Heart left ventricle (tissue), 13 donors: ENCODE measurements at regions not wholly inside any gene's neighbourhood (a gene's known extent, or its start where the extent isn't known, plus 50 kb on each side); places are given as distances from the start of the nearest gene placed in this dataset.

Source experiments
- CTCF ChIP-seq, 12 donors: fragments of 200-600 bp; sonication (generic) in 4 of 12; IDR thresholded peaks; one replicate each; pipeline versions ENCODE4 v1.5.0 to v1.8.0; 2018 to 2022; ENCODE audit warnings: antibody characterized with exemption in 12 of 12, mild to moderate bottlenecking in 5 of 12
- POLR2A ChIP-seq, 2 donors: fragments of 450-650 bp; IDR thresholded peaks; one replicate each; pipeline ENCODE4 v1.6.1; 2017; ENCODE audit warnings: antibody characterized with exemption in 2 of 2, mild to moderate bottlenecking in 2 of 2, moderate library complexity in 2 of 2
- donor health status: ischemic (EF 13 %, LVEDD 7.1; RV severe dilation, severe dysfunction).
- donor health status: DM: no; HTN: yes; CAD: no.
- donor health status: DM: no; HTN: no; CAD: no.
- donor health status: ischemic (EF 25% LVEDD 6.9; RV normal size, moderate dysfunction).
- donor health status: ischemic (EF 25% LVEDD 5.7; RV mildly dilated, moderate dysfunction).
- donor health status: ischemic (EF 35%, LVEDD 5.7; RV mildly dilated, moderate dysfunction).
- donor health status: nonischemic (EF 11% LVEDD 7.7; RV severe dilation, severe dysfunction).
- donor health status: DM: yes; HTN: yes; CAD: no.
- donor health status: PGD.
- donor health status: ischemic (EF 29% LVEDD 5.4; RV normal size, mild dysfunction).
- donor health status: nonischemic (EF 23%, LVEDD 6.1; RV moderate dilation, normal function).

- TF ChIP-seq CTCF (IDR thresholded peaks at IDR 0.05) (no peak), POLR2A (IDR thresholded peaks at IDR 0.05) (no peak)
Observed at GRCh38 chr14:22510527-22511110, 78.4 kb downstream of the DAD1 start.
